CD14-positive monocyte (primary cell): ENCODE measurements at regions not wholly inside any gene's neighbourhood (a gene's known extent, or its start where the extent isn't known, plus 50 kb on each side); places are given as distances from the start of the nearest gene placed in this dataset.
"Not testable (repeated sequence)": the region's sequence is repeated elsewhere in the genome, so short reads cannot be mapped to it uniquely, and the experiment has no call there.

Experiments
- DNase-seq, 3 donors: peaks; one replicate each; pipeline ENCODE4 v3.0.0-alpha.2; 2011 to 2022
- H2AFZ ChIP-seq: 2 replicates; pipeline ENCODE4 v1.6.0; 2012; ENCODE audit warnings: mild to moderate bottlenecking, low read depth, low read length, inconsistent platforms; ENCODE audit not compliant: insufficient read depth, poor library complexity, severe bottlenecking
- H3K27ac ChIP-seq, 2 donors: 1 replicate in 1 of 2; 2 replicates in 1 of 2; pipeline ENCODE4 v1.5.1; 2012 to 2013; ENCODE audit warnings: low read length in 2 of 2, control low read depth in 1 of 2, inconsistent platforms in 1 of 2, low read depth in 1 of 2, mild to moderate bottlenecking in 1 of 2
- H3K27me3 ChIP-seq, 2 donors: one replicate each; pipeline versions ENCODE4 v1.6.0 to v1.6.1; 2011 to 2013; ENCODE audit warnings: low read length in 2 of 2; ENCODE audit not compliant: control insufficient read depth in 2 of 2, insufficient read depth in 2 of 2
- H3K36me3 ChIP-seq, 2 donors: replicated peaks in 1 of 2; 1 replicate in 1 of 2; 2 replicates in 1 of 2; pipeline versions ENCODE4 v1.5.1 to v1.6.1; 2012 to 2013; ENCODE audit warnings: low read length in 2 of 2, control low read depth in 1 of 2, inconsistent platforms in 1 of 2, mild to moderate bottlenecking in 1 of 2; ENCODE audit not compliant: insufficient read depth in 2 of 2, control insufficient read depth in 1 of 2
- H3K4me1 ChIP-seq, 2 donors: 1 replicate in 1 of 2; 2 replicates in 1 of 2; pipeline versions ENCODE4 v1.5.1 to v1.6.1; 2012 to 2013; ENCODE audit warnings: low read length in 2 of 2, control low read depth in 1 of 2, inconsistent platforms in 1 of 2, mild to moderate bottlenecking in 1 of 2, moderate library complexity in 1 of 2; ENCODE audit not compliant: insufficient read depth in 2 of 2, control insufficient read depth in 1 of 2
- H3K4me2 ChIP-seq: replicated peaks from 2 replicates; pipeline ENCODE3; 2012; ENCODE audit warnings: low read length, moderate library complexity, mild to moderate bottlenecking; ENCODE audit not compliant: poor library complexity, severe bottlenecking; ENCODE audit errors: extremely low read depth
- H3K4me3 ChIP-seq, 3 experiments: fragments of 200-600 bp in 1 of 3; sonication (generic) in 1 of 3; replicated peaks in 1 of 3; 1 replicate in 2 of 3; 2 replicates in 1 of 3; pipeline ENCODE4 v1.5.1; 2011 to 2013; ENCODE audit warnings: low read length in 3 of 3, mild to moderate bottlenecking in 3 of 3, control low read depth in 2 of 3, low read depth in 2 of 3, inconsistent platforms in 1 of 3, moderate library complexity in 1 of 3
- H3K79me2 ChIP-seq: 2 replicates; pipeline ENCODE4 v1.6.0; 2012; ENCODE audit warnings: mild to moderate bottlenecking, control low read depth, inconsistent platforms, low read length, moderate library complexity; ENCODE audit not compliant: insufficient read depth
- H3K9ac ChIP-seq: 2 replicates; pipeline ENCODE4 v1.6.0; 2017; ENCODE audit warnings: low read length, mild to moderate bottlenecking; ENCODE audit not compliant: insufficient read depth, poor library complexity, severe bottlenecking
- H3K9me3 ChIP-seq, 2 donors: replicated peaks in 1 of 2; 1 replicate in 1 of 2; 2 replicates in 1 of 2; pipeline versions ENCODE4 v1.5.1 to v1.6.1; 2012 to 2013; ENCODE audit warnings: low read length in 2 of 2, control low read depth in 1 of 2; ENCODE audit not compliant: control insufficient read depth in 1 of 2, insufficient read depth in 1 of 2
- H4K20me1 ChIP-seq: 2 replicates; pipeline ENCODE4 v1.6.0; 2012; ENCODE audit warnings: mild to moderate bottlenecking, low read length, control low read depth, moderate library complexity; ENCODE audit not compliant: insufficient read depth
- H3K27ac Mint-ChIP-seq, 7 donors: one replicate each; pipeline ENCODE4 v1.8.0; 2020; ENCODE audit warnings: mild to moderate bottlenecking in 7 of 7, mixed read lengths in 7 of 7, moderate library complexity in 6 of 7, inconsistent platforms in 2 of 7
- H3K27me3 Mint-ChIP-seq, 3 donors: one replicate each; pipeline ENCODE4 v1.8.0; 2021 to 2022; ENCODE audit warnings: low read depth in 3 of 3, mild to moderate bottlenecking in 3 of 3, mixed read lengths in 3 of 3, moderate library complexity in 3 of 3, inconsistent platforms in 1 of 3
- H3K36me3 Mint-ChIP-seq, 2 donors: one replicate each; pipeline ENCODE4 v1.8.0; 2020; ENCODE audit warnings: mixed read lengths in 2 of 2, inconsistent platforms in 1 of 2, mild to moderate bottlenecking in 1 of 2
- H3K4me1 Mint-ChIP-seq: one replicate; pipeline ENCODE4 v1.8.0; 2020; ENCODE audit warnings: mild to moderate bottlenecking, mixed read lengths
- H3K4me3 Mint-ChIP-seq, 2 donors: one replicate each; pipeline ENCODE4 v1.8.0; 2020; ENCODE audit warnings: mild to moderate bottlenecking in 2 of 2, mixed read lengths in 2 of 2, moderate library complexity in 1 of 2
- H3K9me3 Mint-ChIP-seq, 7 donors: one replicate each; pipeline ENCODE4 v1.8.0; 2020 to 2022; ENCODE audit warnings: mixed read lengths in 7 of 7, mild to moderate bottlenecking in 6 of 7, moderate library complexity in 6 of 7, inconsistent platforms in 2 of 7
- WGBS: methylation state at CpG from one replicate; pipeline ENCODE4 v1.1.5; 2013; ENCODE audit warnings: missing lambda C conversion rate; ENCODE audit not compliant: insufficient coverage; 5-methylcytosine and 5-hydroxymethylcytosine counted together
- intact Hi-C, 2 donors: fragments of 100-400 bp; cut with micrococcal nuclease; formaldehyde crosslinking; loops; one replicate each; pipeline versions ENCODE4 v1.15.0 to v1.15.1; 2023

DNA sequence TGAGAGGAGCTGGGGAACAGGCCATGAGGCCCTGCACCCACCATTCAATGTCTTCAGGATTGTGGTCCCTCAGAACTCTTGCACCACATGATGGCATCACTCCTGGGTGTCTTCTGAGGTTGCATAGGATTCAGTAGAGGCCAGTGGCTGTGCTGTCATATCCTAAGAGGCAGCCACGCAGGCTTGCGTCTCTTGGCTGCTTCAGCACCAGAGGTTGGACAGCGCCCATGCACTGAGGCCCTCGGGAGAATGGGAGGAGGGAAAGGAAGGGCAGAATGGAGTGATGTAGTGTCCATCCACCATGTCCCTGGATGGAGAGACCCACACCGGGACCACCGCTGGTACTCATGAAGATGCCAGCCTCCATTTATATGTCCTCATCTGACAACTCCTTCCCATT, 237.1 kb downstream of the POTED start:
- H3K27ac ChIP-seq, intact Hi-C loops, H4K20me1 ChIP-seq, DNase-seq, H3K4me2 ChIP-seq, H2AFZ ChIP-seq, H3K4me1 Mint-ChIP-seq, H3K4me3 Mint-ChIP-seq, H3K79me2 ChIP-seq, H3K36me3 Mint-ChIP-seq, H3K9ac ChIP-seq, H3K27me3 Mint-ChIP-seq, H3K4me1 ChIP-seq, H3K36me3 ChIP-seq, H3K27me3 ChIP-seq, H3K4me3 ChIP-seq: not testable (repeated sequence)
- Mint-ChIP-seq H3K9me3 (peaks cover 11 to 40% (median 29%) of the 10 kb centered on the region in 7 donors), H3K27ac (peak overlapping the region in 1 of 7 donors; percentile 31)
- peaks cover 16 to 62% of the 10 kb centered on the region in 2 donors for H3K9me3 ChIP-seq
- no CpG with 5 or more reads among the region's 6 CpGs for WGBS

DNA sequence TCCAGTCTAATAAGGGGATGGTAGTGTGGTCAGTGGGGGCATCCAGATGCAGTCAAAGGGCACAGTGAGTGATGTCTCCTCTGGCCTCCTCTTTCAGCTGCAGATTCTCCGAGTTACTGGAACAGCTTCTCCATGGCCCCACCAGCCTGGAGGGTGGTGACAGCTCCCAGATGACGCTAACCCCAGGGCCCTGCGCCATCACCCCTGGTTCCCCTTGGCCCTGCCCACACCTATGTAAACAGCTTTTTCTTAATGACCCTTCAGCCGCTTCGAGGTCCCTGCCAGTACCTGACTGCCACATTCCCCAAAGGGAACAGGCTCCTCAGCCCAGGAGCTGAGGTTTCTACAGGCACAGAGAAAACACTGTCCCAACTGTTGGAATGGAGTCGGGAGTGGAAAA, 235.0 kb downstream of the POTED start:
- H3K79me2 ChIP-seq, H3K4me3 ChIP-seq, H3K27ac ChIP-seq, H3K4me1 Mint-ChIP-seq, H3K36me3 ChIP-seq, H3K4me1 ChIP-seq, H3K27ac Mint-ChIP-seq, DNase-seq, H3K27me3 Mint-ChIP-seq, H4K20me1 ChIP-seq, H3K9ac ChIP-seq, H3K27me3 ChIP-seq, H2AFZ ChIP-seq, H3K36me3 Mint-ChIP-seq, H3K4me2 ChIP-seq, intact Hi-C loops: not testable (repeated sequence)
- peaks cover 4 to 27% (median 18%) of the 10 kb centered on the region in 7 donors for H3K9me3 Mint-ChIP-seq
- 100% methylated on average over 2 of the region's 6 CpGs for WGBS
- H3K4me3 Mint-ChIP-seq = peak overlapping the region in 1 of 2 donors; percentile 31
- H3K9me3 ChIP-seq = peaks cover 5 to 40% of the 10 kb centered on the region in 2 donors

DNA sequence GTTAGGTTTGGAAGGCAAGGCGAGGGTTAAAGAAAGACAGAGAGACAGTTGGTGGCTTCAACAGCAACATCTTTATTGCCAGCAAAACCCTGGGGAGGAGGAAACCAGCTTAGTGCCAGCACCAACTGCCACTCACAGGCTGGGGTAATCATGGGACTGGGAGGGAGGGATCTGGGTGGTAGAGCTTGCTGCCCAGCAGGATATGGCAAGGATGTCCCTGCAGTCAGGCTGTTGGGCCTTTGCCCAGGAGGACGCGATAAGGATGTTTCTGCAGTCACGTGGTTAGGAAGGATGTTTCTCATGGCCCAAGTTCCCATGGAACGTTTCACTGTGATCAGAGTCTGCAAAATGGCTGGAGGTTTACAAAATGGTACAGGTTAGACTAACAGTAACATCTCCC, 233.5 kb downstream of the POTED start:
- DNase-seq, H3K4me3 Mint-ChIP-seq, H3K4me1 Mint-ChIP-seq, H3K4me2 ChIP-seq, H3K4me3 ChIP-seq, H3K79me2 ChIP-seq, H3K36me3 Mint-ChIP-seq, H2AFZ ChIP-seq, H3K4me1 ChIP-seq, H3K9ac ChIP-seq, H3K27ac ChIP-seq, H4K20me1 ChIP-seq, H3K36me3 ChIP-seq, intact Hi-C loops, H3K27me3 ChIP-seq, H3K27me3 Mint-ChIP-seq, H3K27ac Mint-ChIP-seq: not testable (repeated sequence)
- peaks cover 2 to 18% (median 13%) of the 10 kb centered on the region in 7 donors for H3K9me3 Mint-ChIP-seq
- H3K9me3 ChIP-seq = peaks cover 5 to 25% of the 10 kb centered on the region in 2 donors
- WGBS = 57% methylated on average over 1 of the region's 5 CpGs

DNA sequence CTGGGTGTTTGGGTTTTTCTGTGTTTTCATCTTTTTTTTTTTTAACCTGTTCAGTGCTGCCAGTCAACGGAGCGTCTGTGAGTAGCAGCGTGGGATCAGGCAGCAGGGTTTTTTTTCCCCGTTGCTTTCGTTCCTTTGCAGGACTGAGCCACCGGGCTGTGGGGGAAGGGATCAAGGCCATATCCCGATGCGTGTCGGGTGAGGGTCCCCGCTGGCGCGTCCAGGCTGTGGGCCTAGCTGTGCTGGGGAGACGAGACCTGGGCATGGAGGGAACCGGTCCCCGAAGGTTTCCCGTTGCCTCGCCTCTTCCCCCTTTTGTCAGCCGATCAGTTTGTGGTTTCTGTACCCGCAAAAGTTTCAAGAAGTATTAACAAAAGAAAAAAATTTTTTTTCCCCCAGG, 218.1 kb downstream of the POTED start:
- H3K4me1 ChIP-seq, H3K27me3 Mint-ChIP-seq, H3K36me3 Mint-ChIP-seq, H4K20me1 ChIP-seq, H3K4me1 Mint-ChIP-seq, H3K4me3 Mint-ChIP-seq, H3K79me2 ChIP-seq, H3K27ac Mint-ChIP-seq, H3K4me2 ChIP-seq, H3K9ac ChIP-seq, H3K36me3 ChIP-seq, H3K27me3 ChIP-seq, H3K27ac ChIP-seq, intact Hi-C loops, DNase-seq, H3K4me3 ChIP-seq, H2AFZ ChIP-seq: not testable (repeated sequence)
- peaks cover 16 to 22% of the 10 kb centered on the region in 2 donors for H3K9me3 ChIP-seq
- 94% methylated on average over 16 of the region's 19 CpGs for WGBS
- H3K9me3 Mint-ChIP-seq = peaks cover 12 to 26% (median 22%) of the 10 kb centered on the region in 7 donors
